H1 (cell line): ENCODE measurements at regions not wholly inside any gene's neighbourhood (a gene's known extent, or its start where the extent isn't known, plus 50 kb on each side); places are given as distances from the start of the nearest gene placed in this dataset.

Experiments
- BCL11A ChIP-seq, 2 experiments: IDR thresholded peaks; one replicate each; pipeline ENCODE4 v1.6.1; 2011; ENCODE audit warnings: low read depth in 2 of 2, low read length in 2 of 2, mild to moderate bottlenecking in 2 of 2
- CTBP2 ChIP-seq: IDR thresholded peaks from 2 replicates; pipeline ENCODE4 v1.7.0; 2011; ENCODE audit warnings: borderline replicate concordance, mild to moderate bottlenecking, moderate library complexity, mixed read lengths, low read length; ENCODE audit not compliant: insufficient read depth, insufficient read length
- SUZ12 ChIP-seq: fragments of 200-600 bp; sonication (generic); IDR thresholded peaks from 2 replicates; pipeline ENCODE4 v1.6.1; 2012; ENCODE audit warnings: mild to moderate bottlenecking, inconsistent platforms, low read length, moderate library complexity, mixed read lengths
- TF ChIP-seq, protein P1 (sequence below): IDR thresholded peaks from 2 replicates; pipeline ENCODE4 v1.6.1; 2011; ENCODE audit warnings: low read length, improper control_type of control experiment

- TF ChIP-seq CTBP2, result no peak
- TF ChIP-seq, protein P1, sequence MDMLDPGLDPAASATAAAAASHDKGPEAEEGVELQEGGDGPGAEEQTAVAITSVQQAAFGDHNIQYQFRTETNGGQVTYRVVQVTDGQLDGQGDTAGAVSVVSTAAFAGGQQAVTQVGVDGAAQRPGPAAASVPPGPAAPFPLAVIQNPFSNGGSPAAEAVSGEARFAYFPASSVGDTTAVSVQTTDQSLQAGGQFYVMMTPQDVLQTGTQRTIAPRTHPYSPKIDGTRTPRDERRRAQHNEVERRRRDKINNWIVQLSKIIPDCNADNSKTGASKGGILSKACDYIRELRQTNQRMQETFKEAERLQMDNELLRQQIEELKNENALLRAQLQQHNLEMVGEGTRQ, result no peak
- TF ChIP-seq BCL11A (IDR thresholded peaks at IDR 0.05; ENCODE audit: low read depth in 2 of 2, low read length in 2 of 2), result no peak
- no peak for TF ChIP-seq SUZ12
These were observed 294.3 kb downstream of the RPS24 start (continued) for GRCh38 chr10:78327778-78328591.
